GM21447 (cell line): ENCODE measurements at regions not wholly inside any gene's neighbourhood (a gene's known extent, or its start where the extent isn't known, plus 50 kb on each side); places are given as distances from the start of the nearest gene placed in this dataset.

Source experiments
- ATAC-seq: cut with Tn5 transposase; IDR thresholded peaks from one replicate; pipeline ENCODE4 v1.9.1; 2021; ENCODE audit not compliant: unreplicated experiment

DNA sequence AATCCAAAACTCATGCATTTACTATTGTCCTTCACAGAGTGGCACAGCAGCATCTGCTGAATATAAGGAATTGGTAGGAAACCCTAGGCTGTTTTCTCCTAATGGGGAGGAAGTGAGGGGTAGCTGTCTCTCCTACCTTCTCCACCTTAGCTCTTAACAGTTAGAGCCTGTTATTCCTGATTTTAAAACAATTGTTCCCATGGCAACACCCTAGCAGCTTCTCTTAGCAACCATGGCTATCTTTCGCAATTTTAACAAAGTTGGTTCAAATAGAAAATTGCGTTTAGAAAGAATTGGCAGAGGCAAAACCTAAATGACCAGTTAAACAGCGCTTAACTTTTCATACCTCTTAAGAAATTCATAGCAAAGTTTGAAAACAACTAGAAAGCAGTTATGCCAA, 603.4 kb upstream of the AUTS2 start:
- ATAC-seq: no peak

DNA sequence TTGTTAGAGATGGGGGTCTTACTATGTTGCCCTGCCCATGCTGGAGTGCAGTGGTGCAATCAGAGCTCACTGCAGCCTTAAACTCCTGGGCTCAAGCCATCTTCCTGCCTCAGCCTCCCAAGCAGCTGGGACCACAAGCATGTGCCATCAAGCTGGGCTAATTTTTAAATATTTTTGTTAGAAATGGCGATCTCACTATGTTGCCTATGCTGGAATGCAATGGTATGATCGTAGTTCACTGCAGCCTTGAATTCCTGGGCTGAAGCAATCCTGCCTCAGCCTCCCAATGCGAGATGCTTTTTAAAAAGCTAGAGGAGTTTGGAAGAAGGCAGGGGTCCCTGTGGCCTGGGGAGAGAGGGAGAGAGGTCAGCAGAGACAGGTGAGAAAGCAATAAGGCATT, 600.1 kb upstream of the AUTS2 start:
- ATAC-seq: no peak

DNA sequence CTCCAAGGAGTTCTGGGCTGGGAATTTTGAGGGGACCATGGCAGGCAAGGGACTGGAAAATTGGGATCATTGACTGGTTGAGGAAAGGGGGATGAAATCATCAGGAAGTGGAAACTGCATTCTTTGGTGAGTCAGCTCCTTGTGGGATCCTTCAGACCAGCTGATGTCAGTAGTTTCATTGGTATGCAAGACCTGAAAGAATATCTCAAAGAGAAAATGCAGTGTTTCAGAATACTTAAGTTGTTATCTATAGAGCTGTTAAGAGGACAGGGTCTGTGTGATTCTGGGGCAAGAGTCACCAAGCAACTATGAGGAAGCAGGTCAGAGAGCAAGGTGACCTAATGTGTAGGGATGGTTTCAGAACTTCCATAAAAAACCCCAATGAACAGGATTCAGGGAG, 595.9 kb upstream of the AUTS2 start:
- no peak for ATAC-seq

DNA sequence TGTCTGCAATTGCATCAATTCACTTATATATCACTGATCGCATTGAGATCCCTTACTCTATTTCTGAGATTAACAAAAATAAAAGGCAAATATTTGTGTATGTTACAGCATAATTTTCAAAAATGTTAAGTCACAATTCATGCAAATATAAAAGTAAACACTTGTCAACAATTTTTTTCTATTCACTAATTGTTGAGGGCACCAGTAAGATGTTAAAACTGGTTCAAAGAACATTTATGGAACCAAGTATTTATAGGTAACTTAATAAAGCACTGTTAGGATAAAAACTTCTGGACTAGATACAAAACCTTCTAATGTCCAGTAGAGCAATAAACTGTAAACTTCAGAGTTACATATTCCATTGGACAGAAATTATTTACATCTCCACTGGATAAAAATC, 586.1 kb upstream of the AUTS2 start:
- ATAC-seq: no peak

DNA sequence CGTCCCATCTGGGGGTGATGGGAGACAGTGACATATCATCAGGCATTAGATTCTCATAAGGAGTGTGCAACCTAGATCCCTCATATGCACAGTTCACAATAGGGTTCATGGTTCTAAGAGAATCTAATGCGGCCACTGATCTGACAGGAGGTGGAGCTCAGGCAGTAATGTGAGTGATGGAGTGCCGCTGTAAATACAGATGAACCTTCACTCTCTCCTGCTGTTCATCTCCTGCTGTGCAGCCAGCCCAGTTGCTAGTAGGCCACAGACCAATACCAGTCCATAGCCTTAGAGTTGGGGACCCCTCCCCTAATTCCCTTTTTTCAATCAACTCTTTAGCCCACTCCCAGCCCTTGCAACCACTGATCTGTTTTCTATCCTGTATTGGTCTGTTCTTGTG, 581.1 kb upstream of the AUTS2 start:
- no peak for ATAC-seq

DNA sequence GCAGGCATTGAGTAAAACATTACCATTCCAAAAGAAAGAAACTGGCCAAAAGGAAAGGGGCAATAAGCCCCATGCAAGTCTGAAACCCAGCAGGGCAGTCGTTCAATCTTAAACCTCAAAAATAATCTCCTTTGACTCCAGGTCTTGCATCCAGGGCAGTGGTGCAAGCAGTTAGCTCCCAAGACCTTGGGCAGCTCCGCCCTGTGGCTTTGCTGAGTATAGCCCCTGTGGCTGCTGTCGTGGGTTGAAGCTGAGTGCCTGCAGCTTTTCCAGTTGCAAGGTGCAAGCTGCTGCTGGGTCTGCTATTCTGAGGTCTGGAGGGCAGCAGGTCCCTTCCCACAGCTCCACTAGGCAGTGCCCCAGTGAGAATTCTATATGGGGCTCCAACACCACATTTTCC, 580.1 kb upstream of the AUTS2 start:
- ATAC-seq: no peak

DNA sequence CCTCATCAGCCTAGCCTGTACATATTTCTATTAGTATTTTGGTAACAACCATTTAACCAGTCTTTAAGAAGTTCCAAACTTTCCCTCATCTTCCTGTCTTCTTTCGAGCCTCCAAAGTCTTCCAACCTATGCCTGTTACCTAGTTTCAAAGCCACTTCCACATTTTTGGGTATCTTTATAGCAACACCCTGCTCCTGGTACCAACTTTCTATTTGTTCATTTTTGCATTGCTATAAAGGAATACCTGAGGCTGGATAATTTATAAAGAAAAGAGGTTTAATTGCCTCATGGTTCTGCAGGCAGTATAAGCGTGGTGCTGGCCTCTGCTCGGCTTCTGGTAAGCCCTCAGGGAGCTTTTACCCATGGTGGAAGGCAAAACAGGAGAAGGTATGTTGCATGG, 578.8 kb upstream of the AUTS2 start:
- ATAC-seq: no peak

DNA sequence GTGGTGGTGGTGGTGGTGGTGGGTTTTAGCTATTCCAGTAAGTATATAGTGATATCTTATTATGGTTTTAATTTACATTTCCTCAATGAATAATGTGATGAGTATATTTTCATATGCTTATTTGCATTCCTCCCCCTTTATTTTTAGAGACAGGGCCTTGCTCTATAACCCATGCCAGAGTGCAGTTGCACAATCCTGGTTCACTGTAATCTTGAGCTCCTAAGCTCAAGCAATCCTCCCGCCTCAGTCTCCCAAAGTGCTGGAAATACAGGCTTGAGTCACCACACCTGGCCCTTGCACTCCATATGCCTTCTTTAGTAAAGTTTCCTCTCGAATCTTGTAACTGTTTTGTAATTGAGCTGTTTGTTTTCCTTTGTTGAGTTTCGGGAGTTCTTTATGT, 577.7 kb upstream of the AUTS2 start:
- ATAC-seq: no peak

DNA sequence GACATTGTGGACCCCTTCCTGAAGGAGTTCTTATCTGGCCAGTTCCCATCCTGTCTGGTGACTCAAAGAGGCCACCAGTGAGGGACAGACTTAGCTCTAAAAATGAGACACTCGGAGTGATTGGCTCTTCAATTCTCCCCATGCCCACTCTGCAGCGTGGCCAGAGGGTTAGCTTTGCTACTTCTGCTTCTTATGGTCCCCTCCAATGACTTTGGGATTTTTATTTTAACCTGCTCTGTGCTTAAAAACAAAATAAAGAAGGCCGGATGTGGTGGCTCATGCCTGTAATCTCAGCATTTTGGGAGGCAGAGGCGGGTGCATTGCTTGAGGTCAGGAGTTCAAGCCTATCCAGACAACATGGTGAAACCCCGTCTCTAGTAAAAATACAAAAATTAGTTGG, 573.0 kb upstream of the AUTS2 start:
- ATAC-seq: no peak

DNA sequence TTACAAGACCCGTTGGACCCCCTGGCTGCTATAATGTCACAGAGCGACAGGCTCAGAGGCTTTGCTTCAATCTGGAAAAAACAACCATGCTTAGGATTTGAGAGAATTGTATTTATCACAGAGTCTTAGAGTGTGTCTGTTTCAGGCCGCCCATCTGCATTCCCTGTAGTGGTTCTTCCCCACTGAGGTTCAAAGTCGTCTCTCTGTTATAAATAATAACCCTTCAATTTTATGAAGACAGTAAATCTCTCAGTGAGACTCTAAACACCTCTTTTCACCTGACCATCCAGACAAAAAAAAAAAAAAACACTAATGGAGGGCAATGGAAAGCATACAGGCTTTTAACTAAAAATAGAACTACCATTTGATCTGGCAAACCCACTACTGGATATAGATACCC, 565.4 kb upstream of the AUTS2 start:
- ATAC-seq: no peak

DNA sequence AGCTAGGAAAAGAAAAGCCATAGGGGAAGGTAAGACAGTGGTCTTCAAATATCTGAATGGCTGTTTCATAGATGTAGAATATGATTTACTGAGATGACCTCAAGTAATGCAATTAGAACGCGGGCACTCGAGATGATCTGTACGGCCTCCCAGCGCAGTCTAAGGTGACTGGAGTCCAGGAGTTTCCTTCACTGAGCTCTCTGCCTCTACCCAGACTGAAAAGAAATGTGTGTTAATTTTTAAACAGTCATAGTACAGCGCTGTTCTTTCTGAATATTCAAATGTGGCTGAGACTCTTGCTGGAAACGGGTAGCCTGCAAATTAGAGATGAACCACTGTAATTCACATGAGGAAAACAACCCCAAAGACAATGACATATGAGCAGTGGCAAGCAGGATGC, 562.4 kb upstream of the AUTS2 start:
- no peak for ATAC-seq

DNA sequence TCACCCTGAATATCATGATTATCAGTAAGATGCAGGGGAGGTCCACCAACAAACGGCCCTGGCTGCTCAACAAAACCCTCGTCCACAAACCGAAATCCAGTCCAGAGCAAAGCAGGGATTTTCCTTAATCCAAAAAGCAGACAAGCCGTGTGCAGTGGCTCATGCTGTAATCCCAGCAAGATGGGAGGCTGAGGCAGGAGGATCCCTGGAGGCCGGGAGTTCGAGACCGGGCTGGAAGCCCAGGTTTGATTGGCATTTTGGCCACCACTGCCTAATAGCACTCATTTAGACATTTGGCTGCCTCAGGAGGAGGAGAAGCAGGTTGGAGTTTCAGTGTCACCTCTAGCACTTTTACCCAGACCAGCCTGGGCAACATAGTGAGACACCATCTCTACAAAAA, 562.0 kb upstream of the AUTS2 start:
- ATAC-seq: no peak

DNA sequence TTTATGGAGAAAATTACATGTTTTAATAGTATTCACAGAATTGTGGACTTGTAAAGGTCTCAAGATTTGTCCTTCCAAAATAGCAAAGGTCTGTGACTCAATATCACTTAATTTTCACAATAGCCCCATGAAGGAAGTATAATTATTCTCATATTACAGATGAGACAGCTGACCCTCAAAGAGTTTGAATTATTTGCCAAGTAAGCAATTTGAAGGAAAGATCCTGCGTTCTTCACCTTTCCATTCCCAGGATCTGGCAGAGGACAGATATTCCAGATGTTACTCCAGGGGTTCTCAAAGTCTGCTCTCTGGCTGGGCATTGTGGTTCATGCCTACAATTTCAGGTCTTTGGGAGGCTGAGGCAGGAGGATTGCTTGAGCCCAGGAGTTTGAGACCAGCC, 559.4 kb upstream of the AUTS2 start:
- ATAC-seq: no peak

DNA sequence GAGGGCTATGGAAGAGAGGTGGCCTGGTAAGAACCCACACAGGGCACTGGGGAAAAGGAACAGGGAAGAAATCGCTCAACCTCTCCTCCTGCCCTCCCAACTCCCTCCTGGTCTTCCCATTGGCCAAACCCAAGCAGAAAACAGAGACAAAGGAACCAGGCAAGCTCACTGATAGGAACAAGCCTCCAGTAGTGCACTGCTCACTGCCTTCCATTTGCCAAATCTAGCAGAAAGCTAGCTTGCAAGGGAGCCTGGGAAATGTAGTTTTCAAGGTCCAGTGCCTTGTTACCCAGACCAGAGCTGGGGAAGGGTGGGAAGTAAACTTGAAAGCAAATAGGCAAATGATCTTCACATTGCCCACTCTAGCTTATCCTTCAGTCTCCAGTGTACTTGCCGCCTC, 556.1 kb upstream of the AUTS2 start:
- no peak for ATAC-seq

DNA sequence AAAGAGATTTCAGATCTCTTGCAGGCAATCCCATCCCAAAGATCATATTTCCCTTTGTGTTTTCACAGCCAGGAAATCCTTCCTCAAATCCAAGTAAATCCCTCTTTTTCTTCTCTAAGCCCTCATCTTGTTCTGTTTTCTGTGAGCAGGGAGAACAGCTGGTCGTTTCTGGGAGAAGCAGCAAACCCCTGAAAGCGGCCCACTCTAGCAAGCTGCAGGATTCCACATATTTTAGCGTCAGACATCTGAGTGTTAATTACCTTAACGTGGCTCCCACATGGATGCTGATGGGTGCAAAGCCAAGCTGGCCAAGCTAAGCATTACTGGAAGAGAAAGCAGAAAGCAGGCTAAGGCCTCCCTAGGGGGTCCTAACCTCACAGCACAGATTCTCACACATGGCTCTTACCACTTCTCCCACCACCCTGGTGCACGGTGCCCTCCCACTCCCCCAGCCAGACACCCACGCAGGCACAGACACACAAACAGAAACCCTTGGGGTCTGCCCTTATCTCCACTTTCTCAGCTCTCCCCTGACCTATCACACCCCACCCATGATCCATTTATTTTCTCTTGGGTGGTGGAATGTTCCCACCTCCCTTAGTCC, 551.0 kb upstream of the AUTS2 start:
- no peak for ATAC-seq

DNA sequence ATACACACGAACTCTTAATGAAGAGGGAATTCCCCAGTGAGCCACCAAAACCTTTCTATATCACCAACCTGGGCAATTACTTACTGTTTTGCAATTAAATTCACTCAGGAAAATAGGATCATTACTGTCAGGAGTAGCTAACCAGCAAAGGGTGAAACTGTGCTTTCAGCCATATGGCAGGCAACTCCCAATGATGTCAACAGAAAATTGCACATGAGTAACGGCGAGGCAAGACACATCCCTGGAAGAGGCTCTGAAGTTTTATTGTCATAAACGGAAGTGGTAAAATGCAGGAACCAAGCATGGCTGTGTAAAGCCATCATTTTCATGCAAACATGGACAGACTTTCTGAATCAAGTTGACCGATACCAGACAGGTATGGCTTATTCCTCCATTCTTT, 548.9 kb upstream of the AUTS2 start:
- ATAC-seq: no peak

DNA sequence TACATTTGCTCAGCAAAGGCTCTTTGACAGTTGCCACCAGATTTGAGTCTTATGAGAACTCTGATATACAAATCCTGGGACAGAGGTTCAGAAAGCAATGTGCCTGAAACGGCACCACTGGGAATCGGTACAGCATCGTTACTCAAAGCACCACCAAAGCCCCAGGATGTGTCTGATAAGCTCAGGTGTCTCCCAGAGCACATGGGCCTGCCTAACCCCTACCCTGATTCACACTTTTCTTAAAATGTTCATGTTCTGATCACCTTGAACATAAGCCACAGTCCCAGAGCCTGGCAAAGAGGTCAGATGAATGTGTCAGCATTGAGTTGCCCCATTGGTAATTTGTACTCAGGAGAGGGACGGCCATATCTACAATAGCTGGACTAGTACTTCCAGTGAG, 545.8 kb upstream of the AUTS2 start:
- ATAC-seq: no peak

DNA sequence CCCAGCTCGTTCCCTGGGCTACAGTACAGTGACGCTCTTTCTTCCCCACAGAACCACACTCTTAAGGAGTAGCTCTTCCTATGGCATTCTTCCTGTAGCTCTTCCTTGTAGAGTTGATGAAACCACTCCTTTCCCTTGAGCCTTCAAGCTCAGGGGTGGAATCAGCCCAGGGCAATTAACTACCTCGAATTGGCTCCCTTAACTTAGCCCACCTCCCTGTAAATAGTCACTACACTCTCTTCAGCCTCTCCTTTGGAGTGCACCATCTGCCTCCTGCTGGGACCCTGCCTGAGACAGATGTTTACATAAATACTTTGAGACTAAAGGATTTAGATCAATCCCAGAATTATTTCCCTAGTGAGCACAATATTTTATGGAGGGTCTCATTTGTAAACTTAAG, 537.8 kb upstream of the AUTS2 start:
- no peak for ATAC-seq

DNA sequence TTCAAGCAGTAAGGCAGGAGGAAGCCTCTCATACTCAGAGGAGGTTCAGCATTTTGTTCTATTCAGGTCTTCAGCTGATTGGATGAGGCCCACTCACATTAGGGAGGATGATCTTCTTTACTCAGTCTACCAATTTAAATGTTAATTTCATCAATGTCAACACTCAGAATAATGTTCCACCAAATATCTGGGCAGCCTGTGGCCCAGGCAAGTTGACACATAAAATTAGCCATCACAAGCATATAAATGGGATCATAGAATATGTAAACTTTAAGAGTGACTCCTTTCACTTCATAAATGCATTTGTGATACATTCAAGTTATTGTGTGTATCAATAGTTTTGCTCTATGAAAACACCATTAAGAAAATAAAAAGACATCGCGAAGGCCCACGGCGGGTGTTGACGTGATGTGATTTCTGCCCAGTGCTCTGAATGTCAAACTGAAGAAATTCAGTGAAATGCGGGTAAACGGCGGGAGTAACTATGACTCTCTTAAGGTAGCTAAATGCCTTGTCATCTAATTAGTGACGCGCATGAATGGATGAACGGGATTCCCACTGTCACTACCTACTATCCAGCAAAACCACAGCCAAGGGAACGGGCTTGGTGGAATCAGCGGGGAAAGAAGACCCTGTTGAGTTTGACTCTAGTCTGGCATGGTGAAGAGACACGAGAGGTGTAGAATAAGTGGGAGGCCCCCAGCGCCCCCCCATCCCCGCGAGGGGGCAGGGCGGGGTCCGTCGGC, 536.1 kb upstream of the AUTS2 start:
- no peak for ATAC-seq

DNA sequence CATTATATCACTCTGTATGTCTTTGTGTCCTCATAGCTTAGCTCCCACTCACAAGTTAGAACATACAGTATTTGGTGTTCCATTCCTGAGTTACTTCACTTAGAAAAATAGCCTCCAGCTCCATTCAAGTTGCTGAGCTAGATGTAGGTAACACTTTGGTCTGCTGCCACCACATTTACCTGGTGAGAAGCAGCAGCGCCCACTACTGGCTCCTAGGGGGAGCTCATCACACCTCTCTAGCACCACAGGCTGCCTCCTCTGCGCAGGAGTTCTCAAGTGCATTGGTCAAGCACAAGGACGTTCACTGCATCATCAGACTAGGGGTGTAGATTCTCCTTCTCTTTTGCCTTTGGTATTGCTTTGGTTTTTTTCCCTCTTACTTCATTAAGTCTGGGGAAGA, 530.9 kb upstream of the AUTS2 start:
- ATAC-seq: no peak

DNA sequence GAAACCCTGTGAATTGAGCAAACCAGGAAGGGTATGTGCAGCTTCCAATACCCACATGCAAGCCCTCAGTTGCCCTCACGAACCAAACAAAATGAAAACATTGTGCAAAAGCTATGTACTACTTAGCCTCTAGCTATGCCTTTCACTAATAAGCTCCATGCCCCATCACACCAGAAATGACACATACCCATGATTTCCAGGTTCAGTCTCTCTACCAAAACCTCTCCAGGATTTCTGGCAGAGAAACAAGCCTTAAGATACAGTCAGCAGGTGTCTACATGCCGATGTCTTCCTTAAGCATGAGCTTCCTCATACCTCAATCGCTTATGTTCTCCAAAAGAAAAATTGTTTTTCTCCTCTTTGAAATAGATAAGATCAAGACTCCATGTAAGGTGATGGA, 527.8 kb upstream of the AUTS2 start:
- no peak for ATAC-seq

DNA sequence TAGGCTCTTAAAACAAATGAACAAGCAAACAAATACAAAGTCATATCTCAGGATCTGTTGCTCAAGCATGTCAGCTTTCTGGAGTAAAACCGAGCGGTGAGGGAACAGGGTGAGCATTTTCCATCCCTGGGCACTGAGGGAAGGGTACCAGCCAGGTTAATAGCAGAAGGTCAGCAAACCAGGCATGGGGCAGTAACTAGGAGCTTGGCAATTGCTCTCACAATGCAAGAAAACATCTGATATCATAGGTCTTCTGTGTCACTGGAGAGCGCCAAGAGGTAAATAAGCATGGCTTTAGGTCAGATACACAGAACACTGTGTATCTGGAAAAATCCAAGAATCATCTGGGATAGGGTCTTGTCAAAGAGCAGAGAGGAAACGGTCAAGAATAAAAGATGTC, 521.7 kb upstream of the AUTS2 start:
- ATAC-seq: no peak
